PC-3 (cell line): ENCODE measurements at regions not wholly inside any gene's neighbourhood (a gene's known extent, or its start where the extent isn't known, plus 50 kb on each side); places are given as distances from the start of the nearest gene placed in this dataset.

Source experiments
- ATAC-seq: fragments of 200-7000 bp; cut with Tn5 transposase; 2 replicates; pipeline ENCODE4 v1.9.1; 2020; ENCODE audit warnings: mild to moderate bottlenecking, moderate library complexity
- BruUV-seq: library from RNA; stranded (reverse); fragments of 400-500 nt; replicated peaks from 2 replicates; lab custom pipeline; 2021; lab: Mats Ljungman, UMichigan
- CTCF ChIA-PET: fragments of 300-600 bp; sonication (Branson Sonifier 250); formaldehyde crosslinking; loops from one replicate; lab custom pipeline; 2022; ENCODE audit warnings: antibody characterized with exemption; lab: Charles Lee
- POLR2A ChIA-PET: fragments of 300-600 bp; sonication (Branson Sonifier 250); formaldehyde crosslinking; loops from one replicate; lab custom pipeline; 2022; ENCODE audit warnings: antibody characterized with exemption; ENCODE audit not compliant: unreplicated experiment; lab: Charles Lee
- DNase-seq: peaks from one replicate; pipeline ENCODE4 v3.0.0-alpha.2; 2015
- H2AFZ ChIP-seq: fragments of 300-600 bp; sonication (generic); 2 replicates; pipeline ENCODE4 v1.6.0; 2016; ENCODE audit warnings: antibody characterized with exemption, low read length
- H3F3A ChIP-seq: fragments of 300-600 bp; sonication (generic); one replicate; pipeline ENCODE4 v1.6.0; 2017; ENCODE audit warnings: antibody characterized with exemption, low read length, control low read depth, mild to moderate bottlenecking; ENCODE audit not compliant: unreplicated experiment
- H3K27ac ChIP-seq: fragments of 300-600 bp; sonication (generic); 2 replicates; pipeline ENCODE4 v1.5.1; 2016; ENCODE audit warnings: mild to moderate bottlenecking, low read length
- H3K27me3 ChIP-seq: fragments of 300-600 bp; sonication (generic); 2 replicates; pipeline ENCODE4 v1.6.1; 2016; ENCODE audit warnings: low read length, mixed read lengths
- H3K36me3 ChIP-seq: fragments of 300-600 bp; sonication (generic); 2 replicates; pipeline ENCODE4 v1.6.1; 2016; ENCODE audit warnings: low read depth, mixed run types, low read length, mixed read lengths
- H3K4me1 ChIP-seq: fragments of 300-600 bp; sonication (generic); 2 replicates; pipeline ENCODE4 v1.5.1; 2016; ENCODE audit warnings: low read length; ENCODE audit not compliant: insufficient read depth
- H3K4me2 ChIP-seq: fragments of 300-600 bp; sonication (generic); 2 replicates; pipeline ENCODE4 v1.6.0; 2016; ENCODE audit warnings: low read length
- H3K4me3 ChIP-seq: fragments of 300-600 bp; sonication (generic); 2 replicates; pipeline ENCODE4 v1.5.1; 2016; ENCODE audit warnings: mild to moderate bottlenecking, low read length, mixed read lengths
- H3K79me2 ChIP-seq: fragments of 300-600 bp; sonication (generic); 2 replicates; pipeline ENCODE4 v1.6.1; 2017; ENCODE audit warnings: low read length, mixed read lengths
- H3K9ac ChIP-seq: fragments of 300-600 bp; sonication (generic); 2 replicates; pipeline ENCODE4 v1.6.0; 2016; ENCODE audit warnings: mild to moderate bottlenecking, low read length
- H3K9me2 ChIP-seq: fragments of 300-600 bp; sonication (generic); replicated peaks from 2 replicates; pipeline ENCODE4 v1.6.1; 2016; ENCODE audit warnings: mixed run types, low read length, mixed read lengths
- H3K9me3 ChIP-seq: fragments of 300-600 bp; sonication (generic); 2 replicates; pipeline ENCODE4 v1.6.1; 2016; ENCODE audit warnings: low read length, mixed read lengths
- H4K20me1 ChIP-seq: fragments of 300-600 bp; sonication (generic); 2 replicates; pipeline ENCODE4 v1.6.1; 2016; ENCODE audit warnings: low read length, mixed read lengths
- CTCF ChIP-seq: fragments of 300-600 bp; sonication (generic); conservative IDR thresholded peaks from 2 replicates; pipeline ENCODE4 v1.5.1; 2017; ENCODE audit warnings: antibody characterized with exemption, low read depth, mild to moderate bottlenecking, low read length
- EZH2 ChIP-seq: fragments of 300-600 bp; sonication (generic); IDR thresholded peaks from one replicate; pipeline ENCODE4 v1.6.1; 2017; ENCODE audit warnings: antibody characterized with exemption, mild to moderate bottlenecking, low read length; ENCODE audit not compliant: unreplicated experiment
- EZH2phosphoT487 ChIP-seq: fragments of 300-600 bp; sonication (generic); IDR thresholded peaks from 2 replicates; pipeline ENCODE4 v1.6.1; 2018; ENCODE audit warnings: mild to moderate bottlenecking, antibody characterized with exemption, low read length, borderline replicate concordance
- intact Hi-C: fragments of 100-400 bp; cut with micrococcal nuclease; formaldehyde crosslinking; loops from 2 replicates; pipeline ENCODE4 v1.9.0; 2023

- Histone ChIP-seq H3F3A (no peaks in the 10 kb centered on the region), H3K27me3 (no peaks in the 10 kb centered on the region), H2AFZ (peak overlapping the region; percentile 27; the same call in 1 of the 2 replicates), H3K9ac (no peak overlapping the region), H3K27ac (no peak overlapping the region), H3K36me3 (no peaks in the 10 kb centered on the region), H3K79me2 (no peaks in the 10 kb centered on the region), H3K4me3 (no peak overlapping the region), H3K9me3 (no peaks in the 10 kb centered on the region), H3K4me2 (no peak overlapping the region), H4K20me1 (no peaks in the 10 kb centered on the region), H3K9me2 (no peaks in the 10 kb centered on the region), H3K4me1 (peaks cover 16% of the 10 kb centered on the region)
- ChIA-PET POLR2A (no interaction called here), CTCF (no interaction called here)
- TF ChIP-seq EZH2 (no peak), EZH2phosphoT487 (no peak), CTCF (no peak)
- BruUV-seq = no TSS peak
- DNase-seq (no peak), ATAC-seq (no peak)
- intact Hi-C loops = loop anchor here (10.0 kb wide), 1 partner anchor 126 kb away; no protein-coding TSS in a partner anchor
Measured at GRCh38 chr18:21180588-21180987, 61.4 kb upstream of the GREB1L start.

GRCh38 chr18:21181766-21182165 is 60.3 kb upstream of the GREB1L start:
- Histone ChIP-seq H3F3A (no peaks in the 10 kb centered on the region), H3K27ac (no peak overlapping the region), H3K4me3 (no peak overlapping the region), H3K79me2 (no peaks in the 10 kb centered on the region), H3K9ac (no peak overlapping the region), H3K9me3 (no peaks in the 10 kb centered on the region), H4K20me1 (no peaks in the 10 kb centered on the region), H3K27me3 (no peaks in the 10 kb centered on the region), H3K4me2 (no peak overlapping the region), H3K9me2 (no peaks in the 10 kb centered on the region), H2AFZ (no peak overlapping the region), H3K4me1 (peaks cover 16% of the 10 kb centered on the region), H3K36me3 (no peaks in the 10 kb centered on the region)
- no TSS peak for BruUV-seq
- intact Hi-C loops = loop anchor here (10.0 kb wide), 1 partner anchor 127 kb away; no protein-coding TSS in a partner anchor
- ChIA-PET CTCF (no interaction called here), POLR2A (no interaction called here)
- DNase-seq (no peak), ATAC-seq (no peak)
- TF ChIP-seq CTCF (no peak), EZH2phosphoT487 (no peak), EZH2 (no peak)

GRCh38 chr18:21183670-21184069 is 58.4 kb upstream of the GREB1L start:
- DNase-seq = peak; percentile 50
- ChIA-PET CTCF (no interaction called here), POLR2A (no interaction called here)
- Histone ChIP-seq H3K9ac (no peak overlapping the region), H3K4me1 (peaks cover 16% of the 10 kb centered on the region), H3K36me3 (no peaks in the 10 kb centered on the region), H4K20me1 (no peaks in the 10 kb centered on the region), H3K4me2 (peak overlapping the region; percentile 2; the same call in 1 of the 2 replicates), H3F3A (no peaks in the 10 kb centered on the region), H3K27me3 (no peaks in the 10 kb centered on the region), H3K27ac (no peak overlapping the region), H3K9me2 (no peaks in the 10 kb centered on the region), H2AFZ (peak overlapping the region; percentile 20; the same call in 1 of the 2 replicates), H3K79me2 (no peaks in the 10 kb centered on the region), H3K4me3 (no peak overlapping the region), H3K9me3 (no peaks in the 10 kb centered on the region)
- intact Hi-C loops = loop anchor here (10.0 kb wide), 1 partner anchor 129 kb away; no protein-coding TSS in a partner anchor
- ATAC-seq = 0 out of 2 replicates have a peak, but pooled peaks have one; percentile 35
- TF ChIP-seq CTCF = no peak
- no peak for TF ChIP-seq EZH2phosphoT487
- TF ChIP-seq EZH2 = no peak
- BruUV-seq = no TSS peak
